Neural progenitor cell (in vitro differentiated cells): ENCODE measurements at regions not wholly inside any gene's neighbourhood (a gene's known extent, or its start where the extent isn't known, plus 50 kb on each side); places are given as distances from the start of the nearest gene placed in this dataset.
A peak's percentile ranks its signal among the peaks of the same experiment; 100 is the strongest.

ENCODE experiments used
- DNase-seq: peaks from one replicate; pipeline ENCODE4 v3.0.0-alpha.2; 2016; ENCODE audit warnings: low spot score
- H2AFZ ChIP-seq: fragments of 200-600 bp; sonication (generic); replicated peaks from 2 replicates; pipeline ENCODE4 v1.6.1; 2016; ENCODE audit warnings: antibody characterized with exemption
- H3F3A ChIP-seq: fragments of 200-600 bp; sonication (generic); 2 replicates; pipeline ENCODE4 v1.6.1; 2016; ENCODE audit warnings: antibody characterized with exemption, low read depth
- H3K27ac ChIP-seq: fragments of 200-600 bp; sonication (generic); 2 replicates; pipeline ENCODE4 v1.5.1; 2016; ENCODE audit warnings: mild to moderate bottlenecking
- H3K27me3 ChIP-seq: fragments of 200-600 bp; sonication (generic); 2 replicates; pipeline ENCODE4 v1.6.1; 2016; ENCODE audit warnings: mild to moderate bottlenecking, moderate library complexity
- H3K36me3 ChIP-seq: fragments of 200-600 bp; sonication (generic); 2 replicates; pipeline ENCODE4 v1.5.1; 2016
- H3K4me1 ChIP-seq: fragments of 200-600 bp; sonication (generic); 2 replicates; pipeline ENCODE4 v1.6.1; 2016; ENCODE audit warnings: mixed run types
- H3K4me2 ChIP-seq: fragments of 200-600 bp; sonication (generic); 2 replicates; pipeline ENCODE4 v1.6.1; 2016
- H3K4me3 ChIP-seq: fragments of 200-600 bp; sonication (generic); 2 replicates; pipeline ENCODE4 v1.5.1; 2016
- H3K79me2 ChIP-seq: fragments of 200-600 bp; sonication (generic); 2 replicates; pipeline ENCODE4 v1.6.1; 2016; ENCODE audit warnings: low read depth
- H3K9ac ChIP-seq: fragments of 200-600 bp; sonication (generic); 2 replicates; pipeline ENCODE4 v1.6.1; 2016
- H3K9me3 ChIP-seq: fragments of 200-600 bp; sonication (generic); 2 replicates; pipeline ENCODE4 v1.5.1; 2016; ENCODE audit warnings: low read depth
- H4K20me1 ChIP-seq: fragments of 200-600 bp; sonication (generic); 2 replicates; pipeline ENCODE4 v1.6.1; 2016; ENCODE audit warnings: low read depth
- H3K27ac Mint-ChIP-seq: 3 replicates; pipeline ENCODE4 v1.8.0; 2021; ENCODE audit warnings: mixed read lengths
- H3K27me3 Mint-ChIP-seq: 2 replicates; pipeline ENCODE4 v1.8.0; 2022; ENCODE audit warnings: low read depth, mild to moderate bottlenecking, inconsistent platforms, moderate library complexity, mixed read lengths; ENCODE audit not compliant: insufficient read depth
- H3K36me3 Mint-ChIP-seq: 3 replicates; pipeline ENCODE4 v1.8.0; 2021; ENCODE audit warnings: mixed read lengths
- H3K4me1 Mint-ChIP-seq: 3 replicates; pipeline ENCODE4 v1.8.0; 2021; ENCODE audit warnings: mixed read lengths
- H3K4me3 Mint-ChIP-seq: 3 replicates; pipeline ENCODE4 v1.8.0; 2021; ENCODE audit warnings: mild to moderate bottlenecking, moderate library complexity, mixed read lengths
- H3K9me3 Mint-ChIP-seq: 3 replicates; pipeline ENCODE4 v1.8.0; 2020; ENCODE audit warnings: mixed read lengths
- CTCF ChIP-seq: fragments of 200-600 bp; sonication (generic); IDR thresholded peaks from 2 replicates; pipeline ENCODE4 v1.5.1; 2017; ENCODE audit warnings: antibody characterized with exemption, mild to moderate bottlenecking
- EZH2 ChIP-seq: fragments of 200-600 bp; sonication (generic); IDR thresholded peaks from 2 replicates; pipeline ENCODE4 v1.6.1; 2017; ENCODE audit warnings: antibody characterized with exemption, mild to moderate bottlenecking, moderate library complexity
- EZH2phosphoT487 ChIP-seq: fragments of 200-600 bp; sonication (generic); IDR thresholded peaks from 2 replicates; pipeline ENCODE4 v1.6.1; 2017; ENCODE audit warnings: antibody characterized with exemption

- Histone ChIP-seq H2AFZ (no peak overlapping the region), H3K79me2 (no peaks in the 10 kb centered on the region), H3K27me3 (no peaks in the 10 kb centered on the region), H3K36me3 (peaks cover 5% of the 10 kb centered on the region), H3K4me3 (no peak overlapping the region), H3K4me2 (no peak overlapping the region), H3K27ac (no peak overlapping the region), H3K9me3 (peaks cover 2% of the 10 kb centered on the region), H4K20me1 (no peaks in the 10 kb centered on the region), H3F3A (no peaks in the 10 kb centered on the region), H3K4me1 (peaks cover 6% of the 10 kb centered on the region), H3K9ac (no peak overlapping the region)
- TF ChIP-seq EZH2: no peak
- no peak for TF ChIP-seq CTCF
- TF ChIP-seq EZH2phosphoT487: no peak
- peaks cover 7% of the 10 kb centered on the region for H3K27me3 Mint-ChIP-seq
- peak overlapping the region; percentile 85 for H3K27ac Mint-ChIP-seq
- H3K4me3 Mint-ChIP-seq: peak overlapping the region; percentile 25
- no peak for DNase-seq
- H3K4me1 Mint-ChIP-seq: peaks cover 30% of the 10 kb centered on the region
- peaks cover 21% of the 10 kb centered on the region for H3K9me3 Mint-ChIP-seq
- H3K36me3 Mint-ChIP-seq: no peaks in the 10 kb centered on the region
These were observed 231.4 kb upstream of the TNRC6C start for GRCh38 chr17:77727037-77727615.

GRCh38 chr17:77728474-77728795, 230.1 kb upstream of the TNRC6C start:
- Histone ChIP-seq H4K20me1 (no peaks in the 10 kb centered on the region), H3K36me3 (peaks cover 10% of the 10 kb centered on the region), H3K9ac (no peak overlapping the region), H2AFZ (no peak overlapping the region), H3K27me3 (peaks cover 6% of the 10 kb centered on the region), H3F3A (no peaks in the 10 kb centered on the region), H3K79me2 (no peaks in the 10 kb centered on the region), H3K9me3 (peaks cover 13% of the 10 kb centered on the region), H3K4me3 (no peak overlapping the region), H3K4me2 (no peak overlapping the region), H3K27ac (no peak overlapping the region), H3K4me1 (peaks cover 6% of the 10 kb centered on the region)
- peaks cover 33% of the 10 kb centered on the region for H3K4me1 Mint-ChIP-seq
- H3K27ac Mint-ChIP-seq: no peak overlapping the region
- no peak for DNase-seq
- H3K36me3 Mint-ChIP-seq: peaks cover 2% of the 10 kb centered on the region
- peaks cover 33% of the 10 kb centered on the region for H3K9me3 Mint-ChIP-seq
- no peak overlapping the region for H3K4me3 Mint-ChIP-seq
- TF ChIP-seq EZH2phosphoT487: no peak
- TF ChIP-seq EZH2: no peak
- TF ChIP-seq CTCF: no peak
- H3K27me3 Mint-ChIP-seq: peaks cover 8% of the 10 kb centered on the region

- Histone ChIP-seq H3F3A (peaks cover 3% of the 10 kb centered on the region), H3K4me1 (peaks cover 6% of the 10 kb centered on the region), H3K27ac (no peak overlapping the region), H2AFZ (no peak overlapping the region), H3K27me3 (peaks cover 6% of the 10 kb centered on the region), H3K36me3 (peaks cover 10% of the 10 kb centered on the region), H3K4me3 (no peak overlapping the region), H4K20me1 (no peaks in the 10 kb centered on the region), H3K4me2 (no peak overlapping the region), H3K79me2 (no peaks in the 10 kb centered on the region), H3K9ac (no peak overlapping the region), H3K9me3 (peaks cover 13% of the 10 kb centered on the region)
- H3K4me3 Mint-ChIP-seq: no peak overlapping the region
- DNase-seq: no peak
- peaks cover 6% of the 10 kb centered on the region for H3K27me3 Mint-ChIP-seq
- H3K27ac Mint-ChIP-seq: peak overlapping the region; percentile 25
- peaks cover 37% of the 10 kb centered on the region for H3K4me1 Mint-ChIP-seq
- TF ChIP-seq EZH2 (no peak), CTCF (no peak), EZH2phosphoT487 (no peak)
- H3K36me3 Mint-ChIP-seq: peaks cover 2% of the 10 kb centered on the region
- peaks cover 37% of the 10 kb centered on the region for H3K9me3 Mint-ChIP-seq
These were observed 229.6 kb upstream of the TNRC6C start for GRCh38 chr17:77728871-77729270.
